Fibroblast of skin of left biceps (primary cell): ENCODE measurements at regions not wholly inside any gene's neighbourhood (a gene's known extent, or its start where the extent isn't known, plus 50 kb on each side); places are given as distances from the start of the nearest gene placed in this dataset.
"Not testable (repeated sequence)": the region's sequence is repeated elsewhere in the genome, so short reads cannot be mapped to it uniquely, and the experiment has no call there.

Experiments
- DNase-seq, 2 experiments: peaks; one replicate each; pipeline ENCODE4 v3.0.0-alpha.2; 2013; ENCODE audit warnings: low read depth in 2 of 2

DNA sequence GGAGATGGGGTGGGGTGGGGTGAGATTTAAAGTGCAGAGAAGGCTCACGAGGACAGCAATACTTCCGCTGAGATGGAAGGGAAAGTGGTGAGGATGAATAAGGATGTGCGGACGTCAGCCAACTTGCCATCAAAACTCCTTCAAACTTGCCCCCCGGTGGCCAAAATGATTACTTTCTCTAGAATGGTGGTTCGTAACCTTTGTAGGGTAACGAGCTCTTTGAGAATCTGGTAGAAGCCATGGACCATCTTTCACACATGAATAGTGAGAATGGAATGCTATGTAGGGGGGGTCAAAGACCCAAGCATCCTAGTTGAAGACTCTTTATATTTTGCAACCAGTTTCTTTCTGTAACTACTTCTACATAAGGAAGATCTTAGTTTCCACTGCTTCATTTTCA is 245.9 kb upstream of the DDHD1 start:
- peak; percentile 44 to 48 for DNase-seq

DNA sequence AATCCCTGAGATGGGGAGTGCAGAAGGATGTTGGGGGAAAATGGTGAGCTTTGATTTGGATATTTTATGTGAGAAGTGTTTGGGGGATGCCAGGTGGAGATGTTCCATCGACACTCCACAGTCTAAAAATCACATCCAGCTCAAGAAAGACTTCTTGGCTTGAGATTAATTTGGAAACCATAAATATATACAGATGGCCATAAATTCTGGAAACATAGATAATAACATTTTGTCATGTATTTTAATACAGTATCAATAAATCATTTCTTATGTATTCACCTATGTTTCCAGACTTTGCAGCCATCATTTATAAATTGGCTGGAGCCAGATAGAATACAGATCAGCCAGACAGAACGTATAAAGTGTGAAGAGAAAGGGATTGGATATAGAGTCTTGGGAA is 245.5 kb upstream of the DDHD1 start:
- no peak for DNase-seq

DNA sequence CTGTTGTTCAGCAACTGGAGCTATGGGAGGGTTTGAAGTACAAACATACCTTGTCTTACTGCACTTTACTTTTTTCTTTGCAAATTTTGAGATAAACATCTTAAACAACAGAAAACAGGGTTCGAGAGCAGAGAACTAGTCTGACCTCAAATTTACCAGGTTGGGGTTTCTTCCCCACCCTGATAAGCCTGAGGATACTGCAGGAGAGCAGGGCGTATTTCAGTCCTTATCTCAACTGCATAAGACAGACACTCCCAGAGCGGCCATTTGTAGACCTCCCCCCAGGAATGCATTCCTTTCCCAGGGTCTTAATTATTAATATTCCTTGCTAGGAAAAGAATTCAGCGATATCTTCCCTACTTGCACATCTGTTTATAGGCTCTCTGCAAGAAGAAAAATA is 242.1 kb upstream of the DDHD1 start:
- DNase-seq, result not testable (repeated sequence)

DNA sequence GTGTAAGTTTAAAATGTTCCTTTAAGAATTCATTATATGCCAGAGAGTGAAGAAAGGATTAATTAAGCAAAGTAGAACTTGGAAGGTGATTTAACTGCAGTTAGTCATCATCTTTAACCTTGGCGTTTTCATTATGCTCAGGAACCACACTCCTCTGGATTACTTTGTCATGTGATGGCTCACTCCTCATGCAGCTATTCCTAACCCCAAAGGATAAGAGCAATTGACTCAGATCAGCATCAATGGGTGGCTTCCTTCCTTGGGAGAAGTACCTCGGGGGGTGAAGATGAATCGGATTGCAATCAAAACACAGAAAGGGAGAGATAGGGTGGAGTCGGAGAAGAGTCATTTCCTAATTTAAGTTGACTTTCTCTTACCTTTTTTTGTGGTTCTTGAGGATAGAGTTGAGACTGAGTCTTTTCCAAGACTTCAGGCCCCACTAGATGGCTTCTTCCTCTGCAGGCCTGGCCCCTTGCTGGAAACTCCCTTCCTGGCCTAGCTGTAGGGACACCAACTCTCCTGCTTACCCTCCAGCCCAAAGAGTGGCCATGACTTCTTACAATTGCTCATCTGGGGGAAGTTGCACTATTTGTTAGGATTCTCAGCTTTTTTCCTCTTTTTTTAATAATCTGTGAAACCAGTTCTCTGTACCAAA is 238.6 kb upstream of the DDHD1 start:
- DNase-seq, result peak; percentile 59 to 63

DNA sequence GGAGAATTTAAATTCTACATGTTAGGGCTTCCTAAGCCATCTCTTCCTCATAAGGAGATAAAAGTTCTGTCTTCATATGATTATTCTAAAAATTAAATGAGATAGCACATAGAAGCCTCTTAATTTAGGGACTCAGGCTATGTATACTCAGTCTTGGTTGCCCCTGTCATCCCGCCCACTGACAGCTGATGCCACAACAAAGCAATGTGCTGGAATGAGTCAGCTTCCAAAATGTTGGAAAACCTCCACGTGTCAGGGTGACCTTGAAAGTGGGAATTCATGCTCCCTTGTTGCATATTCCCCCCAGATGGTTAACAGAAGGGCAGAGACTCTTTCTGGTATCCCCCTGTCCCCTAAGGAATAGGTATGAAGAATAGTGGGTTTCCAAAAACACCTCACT is 238.0 kb upstream of the DDHD1 start:
- peak in 1 of 2 experiments; percentile 53 for DNase-seq

DNA sequence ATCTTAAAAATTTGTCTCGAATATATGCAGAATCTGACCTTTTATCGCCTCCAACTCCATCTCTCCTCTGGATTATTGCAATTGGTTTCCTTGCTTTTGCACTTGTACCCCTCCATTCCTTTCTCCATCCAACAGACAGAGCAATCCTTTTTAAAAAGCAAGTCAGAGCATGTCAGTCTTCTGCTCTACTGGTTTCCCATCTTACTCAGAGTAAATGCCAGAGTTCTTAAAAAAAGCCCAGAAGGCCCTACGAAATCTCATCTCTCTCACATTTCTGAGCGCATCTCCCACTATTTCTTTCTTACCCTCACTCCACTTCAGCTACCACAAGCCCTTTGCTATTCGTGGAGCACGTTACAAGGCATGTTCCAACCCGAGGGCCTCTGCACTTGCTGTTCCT is 236.9 kb upstream of the DDHD1 start:
- no peak for DNase-seq

DNA sequence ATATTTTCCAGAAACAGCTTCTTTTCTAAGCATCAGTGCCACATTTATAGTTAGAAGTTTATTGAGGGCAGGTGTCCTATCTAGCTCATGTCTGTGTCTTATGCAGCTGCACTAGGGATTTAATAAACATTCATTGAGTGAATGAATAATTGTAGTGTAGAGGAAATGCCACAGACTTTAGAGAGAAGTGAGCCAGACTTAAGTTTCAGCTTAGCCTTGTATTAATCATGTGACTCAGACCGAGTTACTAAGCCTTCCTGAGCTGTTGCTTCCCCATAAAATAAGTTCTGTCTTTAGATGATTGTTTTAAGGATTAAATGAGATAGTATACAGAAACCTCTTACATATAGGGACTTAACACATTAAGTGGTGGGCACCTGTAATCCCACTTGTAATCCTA is 236.1 kb upstream of the DDHD1 start:
- DNase-seq, result no peak

DNA sequence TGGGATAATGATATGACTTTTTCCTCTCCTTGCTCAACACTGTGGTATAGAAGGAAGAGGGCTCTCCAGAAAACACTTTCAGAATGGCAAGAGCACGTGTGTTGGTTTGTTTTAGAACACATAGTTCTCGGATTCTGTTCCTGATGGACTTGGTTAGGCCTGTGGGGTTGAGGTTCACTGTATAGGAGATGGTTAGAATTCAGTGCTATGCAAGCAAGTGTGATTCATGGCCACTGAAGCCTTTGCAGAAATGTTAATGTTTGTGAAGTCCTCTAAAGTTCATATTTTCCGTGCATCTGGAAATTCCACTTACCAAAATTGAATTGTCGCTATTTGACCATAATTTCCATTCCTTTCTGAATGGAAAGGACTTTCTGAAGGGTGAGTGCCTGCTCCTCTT is 233.2 kb upstream of the DDHD1 start:
- DNase-seq, result no peak

DNA sequence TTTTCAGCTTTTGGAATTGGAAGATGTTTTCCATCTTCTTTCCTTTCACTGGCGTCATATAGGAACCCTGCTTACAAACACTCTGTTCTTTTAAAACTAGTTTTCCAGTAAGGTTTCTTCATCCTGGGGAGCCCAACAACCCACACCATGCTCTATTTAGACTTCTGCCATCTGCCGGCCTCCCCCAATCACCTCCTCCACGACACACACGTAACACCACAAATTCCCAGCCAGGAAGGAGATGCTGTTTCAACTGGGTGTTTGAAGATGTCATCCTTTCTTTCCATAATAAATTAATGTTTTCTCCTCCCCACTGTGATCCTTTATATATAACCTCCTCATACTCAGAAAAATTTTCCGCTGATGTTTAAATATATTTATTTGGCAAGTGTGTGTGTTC is 231.4 kb upstream of the DDHD1 start:
- no peak for DNase-seq

DNA sequence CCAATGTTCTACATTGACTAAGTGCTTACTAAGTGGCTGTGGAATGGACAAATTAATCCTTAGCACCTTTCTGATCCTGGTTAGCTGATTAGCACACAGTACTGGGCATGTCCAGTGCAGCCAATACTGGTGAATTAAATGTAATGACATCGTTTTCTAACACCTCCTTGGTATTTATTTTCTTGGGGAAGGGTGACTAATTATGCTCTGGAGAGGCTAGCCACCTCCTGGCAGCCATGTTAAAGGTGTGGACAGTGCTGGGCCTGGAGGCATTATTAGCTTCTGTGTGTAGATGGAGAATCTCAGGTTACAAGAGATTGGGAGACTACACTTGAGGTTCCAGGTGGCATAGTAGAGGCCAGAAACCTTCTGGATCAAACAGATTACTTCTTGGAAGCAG is 230.9 kb upstream of the DDHD1 start:
- DNase-seq, result no peak

DNA sequence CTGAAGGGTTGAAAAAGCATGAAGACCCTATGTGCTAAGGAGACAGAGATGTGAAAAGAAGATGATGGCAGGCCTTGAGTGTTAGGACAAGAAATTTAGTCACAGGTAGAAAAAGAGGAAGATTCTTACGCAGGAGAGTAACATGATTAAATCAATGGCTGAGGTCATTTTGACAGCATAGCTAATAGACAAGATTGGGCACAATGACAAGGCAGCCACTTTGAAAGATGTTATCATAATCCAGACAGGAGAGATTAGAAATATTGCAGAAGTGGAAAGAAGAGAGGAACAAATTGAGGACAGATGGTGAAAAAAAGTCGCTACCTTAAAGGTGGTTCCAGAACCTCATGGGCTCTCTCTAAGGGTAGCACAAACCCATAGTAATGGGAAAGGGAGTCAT is 228.8 kb upstream of the DDHD1 start:
- no peak for DNase-seq

DNA sequence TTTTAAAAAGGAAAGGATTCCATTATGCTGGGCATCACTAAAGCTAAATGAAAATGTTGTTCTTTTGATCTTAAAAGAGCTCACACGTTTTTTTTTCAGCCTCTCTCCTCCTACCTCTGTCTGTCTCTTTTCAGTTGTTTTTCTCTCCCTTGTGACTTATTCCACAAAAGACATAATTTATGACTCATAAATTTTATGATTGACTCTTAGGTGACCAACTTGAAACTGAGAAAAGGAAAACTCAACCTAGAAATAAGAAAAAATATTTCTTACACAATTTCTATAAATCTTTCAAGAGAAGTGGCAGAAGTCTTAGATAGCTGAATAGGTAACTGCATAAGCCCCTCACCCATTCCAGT is 227.7 kb upstream of the DDHD1 start:
- DNase-seq, result no peak

DNA sequence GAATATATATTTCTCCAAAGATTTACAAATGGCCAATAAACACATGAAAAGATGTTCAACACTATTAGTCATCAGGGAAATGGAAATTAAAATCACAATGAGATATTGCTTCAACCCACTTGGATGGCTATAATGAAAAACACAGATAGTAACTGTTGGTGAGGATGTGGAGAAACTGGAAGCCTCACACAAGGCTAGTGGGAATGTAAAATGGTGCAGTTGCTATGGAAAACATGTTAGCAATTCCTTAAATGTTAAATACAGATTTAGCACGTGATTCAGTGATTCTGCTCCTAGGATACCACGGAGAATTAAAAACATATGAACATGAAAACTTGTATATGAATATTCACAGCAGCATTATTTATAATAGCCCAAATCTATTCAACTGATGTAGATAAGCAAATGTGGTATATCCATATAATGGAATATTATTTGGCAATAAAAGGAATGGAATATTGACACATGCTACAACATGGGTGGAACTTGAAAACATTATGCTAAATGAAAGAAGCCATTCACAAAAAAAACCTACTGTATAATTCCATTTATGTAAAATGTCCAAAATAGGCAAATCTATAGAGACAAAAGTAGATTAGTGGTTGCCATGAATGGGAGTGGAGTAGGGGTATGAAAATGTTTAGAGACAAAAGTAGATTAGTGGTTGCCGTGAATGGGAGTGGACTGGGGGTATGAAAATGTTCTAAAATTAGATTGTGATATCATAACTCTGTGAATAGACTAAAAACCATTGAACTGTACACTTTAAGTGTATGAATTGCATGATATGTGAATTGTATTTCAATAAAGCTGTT is 227.1 kb upstream of the DDHD1 start:
- no peak for DNase-seq

DNA sequence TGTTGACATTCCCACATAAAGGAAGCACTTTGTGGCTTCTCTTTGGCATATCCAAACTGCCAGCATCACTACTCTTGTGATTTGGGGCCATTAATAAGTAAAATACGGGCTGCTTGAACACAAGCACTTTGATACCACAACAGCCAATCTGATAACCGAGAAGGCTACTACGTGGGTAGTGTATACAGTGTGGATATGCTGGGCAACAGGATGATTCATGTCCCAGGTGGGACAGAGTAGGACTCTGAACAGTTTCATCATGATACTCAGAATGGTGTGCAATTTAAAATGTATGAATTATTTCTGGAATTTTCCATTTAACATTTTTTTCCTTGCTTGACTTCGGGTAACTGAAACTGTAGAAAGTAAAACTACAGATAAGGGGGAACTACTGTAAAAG is 225.0 kb upstream of the DDHD1 start:
- no peak for DNase-seq

DNA sequence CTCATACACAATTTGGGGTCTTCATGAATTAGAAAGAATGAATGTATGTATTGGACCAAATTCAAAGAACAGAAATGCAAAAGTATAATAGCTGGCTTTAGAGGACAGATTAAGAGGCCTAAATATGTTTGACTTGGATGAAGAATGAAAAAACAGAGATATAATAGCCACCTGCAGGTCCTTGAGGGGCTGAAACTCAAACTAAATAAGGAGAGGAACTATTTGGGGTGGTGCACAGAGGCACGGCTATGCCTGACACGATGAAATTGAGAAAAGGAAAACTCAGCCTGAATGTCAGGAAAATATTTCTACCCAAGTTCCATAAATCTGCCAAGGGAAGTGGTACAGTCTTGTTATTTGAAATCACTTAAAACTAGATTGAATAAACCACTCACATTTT is 222.9 kb upstream of the DDHD1 start:
- DNase-seq, result no peak

DNA sequence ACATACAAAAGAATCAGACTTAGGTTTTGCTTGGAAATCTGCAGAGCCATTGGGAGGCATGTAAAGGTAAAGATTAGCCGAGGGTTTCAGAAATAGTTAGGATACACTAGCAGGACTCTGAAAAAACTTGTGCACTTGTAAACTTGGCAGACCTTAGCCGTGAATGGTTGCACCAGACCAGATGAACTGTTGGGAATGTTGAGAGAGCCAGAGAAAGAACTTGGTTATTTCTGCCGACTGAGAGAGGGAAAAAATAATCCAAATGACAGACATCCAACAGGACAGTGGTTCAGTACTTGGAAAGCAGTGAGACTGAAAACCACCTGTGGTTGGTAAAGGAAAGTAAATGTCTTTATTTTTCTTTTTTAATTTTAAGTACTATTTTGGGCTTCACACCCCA is 222.5 kb upstream of the DDHD1 start:
- no peak for DNase-seq

DNA sequence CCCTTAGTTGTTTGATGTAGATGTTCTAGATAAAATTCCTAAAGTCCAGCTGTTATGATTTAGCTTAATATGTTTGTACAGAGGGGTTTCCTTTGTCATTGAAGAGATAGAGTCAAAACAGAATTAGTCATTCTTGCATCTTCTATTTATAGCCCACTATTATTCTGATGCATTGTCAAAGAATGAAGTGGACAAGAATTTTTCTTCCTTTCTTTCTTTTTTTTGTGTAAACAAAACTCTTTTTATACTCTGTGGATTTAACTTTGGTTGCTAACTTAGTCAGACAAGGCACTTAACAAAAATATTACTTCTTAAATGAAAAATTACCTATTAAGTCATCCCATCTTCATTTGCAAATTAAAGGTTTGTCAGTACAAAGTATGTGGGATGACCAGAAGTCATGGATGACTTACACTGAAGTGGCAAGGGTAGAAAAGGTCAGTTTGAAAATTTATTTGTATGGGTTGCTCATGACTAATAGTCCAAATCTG is 215.6 kb upstream of the DDHD1 start:
- peak; percentile 60 to 64 for DNase-seq

DNA sequence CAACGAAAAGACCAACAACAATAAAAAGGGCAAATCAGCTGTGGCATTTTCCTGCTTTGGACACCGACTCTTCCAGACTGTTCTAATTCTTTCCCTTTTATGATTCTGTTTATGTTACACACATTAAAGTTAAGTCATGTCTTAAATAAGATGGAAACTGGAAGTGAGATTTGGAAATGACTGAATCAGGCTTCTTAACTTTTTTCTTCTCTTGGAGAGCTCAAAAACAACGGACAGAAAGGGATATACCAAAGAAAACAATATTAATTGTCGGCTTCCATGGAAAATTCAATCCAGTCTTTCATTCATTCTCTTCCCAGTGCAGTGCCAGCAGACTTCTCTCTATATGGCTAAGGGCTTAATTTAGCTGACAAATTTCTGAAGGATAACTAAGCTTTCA is 214.9 kb upstream of the DDHD1 start:
- no peak for DNase-seq

DNA sequence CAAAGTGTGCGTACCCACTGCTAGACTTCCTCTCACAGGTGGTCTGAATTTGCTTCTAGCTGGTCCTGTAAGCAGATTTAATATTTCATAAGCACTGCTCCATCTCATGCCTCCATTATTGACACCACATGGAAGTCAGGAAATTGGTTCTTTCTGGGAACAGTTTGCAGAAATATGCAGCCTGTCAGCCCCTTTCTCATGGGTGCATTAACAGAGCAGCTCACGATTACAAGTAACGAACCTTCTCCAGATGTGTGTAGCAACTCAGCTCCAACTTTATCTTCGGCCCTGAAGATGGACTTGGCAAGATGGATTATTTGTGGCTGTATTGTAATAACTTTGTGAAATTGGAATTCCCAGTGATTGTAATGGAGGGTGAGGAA is 214.5 kb upstream of the DDHD1 start:
- peak; percentile 95 to 96 for DNase-seq

DNA sequence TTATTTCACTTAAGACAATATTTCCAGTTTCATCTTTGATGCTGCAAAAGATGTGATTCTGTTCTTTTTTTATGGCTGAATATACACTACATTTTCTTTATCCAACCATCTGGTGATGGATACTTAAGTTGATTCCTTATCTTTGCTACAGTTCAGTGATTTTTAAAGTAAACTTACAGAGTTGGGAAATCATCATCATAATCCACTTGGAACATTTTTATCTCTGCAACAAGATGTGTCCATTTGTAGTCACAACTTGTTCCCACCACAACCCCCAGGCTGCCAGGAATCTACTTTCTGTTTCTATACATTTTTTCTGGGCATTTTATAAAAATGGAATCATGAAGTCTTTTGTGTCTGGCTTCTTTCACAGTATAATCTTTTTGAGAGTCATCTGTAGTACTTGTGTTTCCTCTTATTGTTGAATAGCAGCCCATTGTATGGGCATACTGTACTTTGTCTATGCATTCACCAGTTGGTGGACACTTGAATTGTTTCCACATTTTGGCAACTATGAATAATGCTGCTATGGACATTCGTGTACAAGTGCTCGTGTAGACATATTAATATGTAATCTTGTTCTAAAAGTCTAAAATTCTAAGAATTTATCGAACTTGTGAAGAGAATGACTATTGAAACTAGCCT is 212.5 kb upstream of the DDHD1 start:
- no peak for DNase-seq

DNA sequence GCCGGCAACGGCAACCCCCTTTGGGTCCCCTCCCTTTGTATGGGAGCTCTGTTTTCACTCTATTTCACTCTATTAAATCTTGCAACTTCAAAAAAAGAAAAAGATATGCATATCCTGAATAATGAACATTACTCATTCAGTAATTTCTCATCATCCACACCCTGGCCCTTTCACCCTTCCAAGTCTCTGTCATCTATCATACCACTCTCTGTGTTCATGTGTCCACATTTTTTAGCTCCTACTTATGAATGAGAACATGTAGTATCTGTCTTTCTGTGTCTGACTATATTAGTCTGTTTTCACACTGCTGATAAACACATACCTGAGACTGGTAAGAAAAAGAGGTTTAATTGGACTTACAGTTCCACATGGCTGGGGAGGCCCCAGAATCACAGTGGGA is 209.8 kb upstream of the DDHD1 start:
- not testable (repeated sequence) for DNase-seq

DNA sequence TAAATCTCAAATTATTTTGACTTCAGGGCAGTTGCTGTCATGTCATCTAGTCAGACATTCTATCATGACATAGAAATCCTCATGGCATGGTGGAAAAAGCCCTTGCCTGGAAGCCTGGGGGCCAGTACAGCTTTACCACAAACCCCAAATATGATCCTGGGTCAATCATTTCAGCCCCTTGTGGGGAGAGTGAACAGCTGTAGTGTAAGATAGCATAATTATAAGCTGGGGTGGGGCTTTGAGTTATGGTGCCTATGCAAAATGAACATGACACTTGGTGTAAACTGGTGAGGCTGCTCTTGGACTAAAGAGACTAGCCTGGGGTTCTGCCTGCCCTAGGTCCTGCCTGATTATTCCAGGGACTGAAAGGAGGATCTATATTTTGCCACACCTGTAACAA is 207.7 kb upstream of the DDHD1 start:
- no peak for DNase-seq

DNA sequence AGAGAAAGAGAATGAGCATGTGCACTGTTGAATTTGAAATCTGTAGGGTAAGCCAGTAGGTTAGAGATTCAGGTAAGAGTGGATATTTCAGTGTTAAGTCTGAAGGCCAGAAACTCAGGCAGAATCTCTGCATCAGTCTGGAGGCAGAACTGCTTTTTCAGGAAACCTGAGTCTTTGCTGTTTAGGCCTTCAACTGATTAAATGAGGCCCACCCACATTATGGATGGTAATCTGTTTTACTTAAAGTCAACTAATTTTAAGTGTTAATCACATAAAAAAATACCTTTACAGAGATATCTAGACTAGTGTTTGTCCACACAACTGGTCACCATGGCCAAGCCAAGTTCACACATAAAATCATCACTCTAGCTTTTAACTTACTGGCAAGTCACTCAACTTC is 205.0 kb upstream of the DDHD1 start:
- DNase-seq, result no peak
